HCT116 (cell line): ENCODE measurements at regions not wholly inside any gene's neighbourhood (a gene's known extent, or its start where the extent isn't known, plus 50 kb on each side); places are given as distances from the start of the nearest gene placed in this dataset.

Source experiments
- ATAC-seq: fragments of 200-7000 bp; cut with Tn5 transposase; 2 replicates; pipeline ENCODE4 v1.9.1; 2020; ENCODE audit warnings: mild to moderate bottlenecking, moderate library complexity
- BruUV-seq: library from RNA; stranded (reverse); fragments of 400-500 nt; replicated peaks from 2 replicates; lab custom pipeline; 2021; lab: Mats Ljungman, UMichigan
- CTCF ChIA-PET: fragments of 300-600 bp; sonication (Branson Sonifier 250); formaldehyde crosslinking; loops from one replicate; lab custom pipeline; 2021; ENCODE audit warnings: antibody characterized with exemption; lab: Charles Lee
- POLR2A ChIA-PET: fragments of 300-600, 350-600 bp; sonication (Branson Sonifier 250); formaldehyde crosslinking; loops from one replicate; lab custom pipeline; 2021; ENCODE audit warnings: antibody characterized with exemption; lab: Charles Lee
- RAD21 ChIA-PET, 2 experiments: fragments of 300-600 bp; sonication (Branson Sonifier 250); formaldehyde crosslinking; loops; one replicate each; lab custom pipeline; 2023; ENCODE audit warnings: low total read pairs in 2 of 2; ENCODE audit not compliant: uncharacterized antibody in 2 of 2, unreplicated experiment in 2 of 2, low non-redundant PET in 1 of 2; lab: Charles Lee
- DNase-seq: peaks from one replicate; pipeline ENCODE4 v3.0.0-alpha.2; 2010; ENCODE audit warnings: low read depth, low spot score
- H2AFZ ChIP-seq: fragments of 200-600 bp; shearing (Covaris generic), sonication (generic); 2 replicates; pipeline ENCODE4 v1.6.1; 2017; ENCODE audit warnings: low read depth, mixed run types, mixed read lengths, antibody characterized with exemption, low read length; ENCODE audit not compliant: poor library complexity, severe bottlenecking
- H3K27ac ChIP-seq: 2 replicates; pipeline ENCODE4 v1.5.1; 2012; ENCODE audit warnings: low read depth, low read length
- H3K27me3 ChIP-seq: fragments of 200-600 bp; sonication (generic); 2 replicates; pipeline ENCODE4 v1.6.1; 2016; ENCODE audit warnings: mixed run types, low read length, mixed read lengths; ENCODE audit not compliant: insufficient read depth
- H3K36me3 ChIP-seq, 2 experiments: fragments of 200-500 bp in 1 of 2; fragments of 200-600 bp in 1 of 2; sonication (Bioruptor generic) in 1 of 2; sonication (generic) in 1 of 2; 2 replicates each; pipeline versions ENCODE4 v1.5.1 to v1.6.1; 2014 to 2016; ENCODE audit warnings: low read length in 2 of 2, inconsistent platforms in 1 of 2, mixed read lengths in 1 of 2, mixed run types in 1 of 2; ENCODE audit not compliant: insufficient read depth in 2 of 2, control insufficient read depth in 1 of 2
- H3K4me1 ChIP-seq, 2 experiments: fragments of 200-600 bp in 1 of 2; sonication (generic) in 1 of 2; 2 replicates each; pipeline versions ENCODE4 v1.5.1 to v1.6.1; 2012 to 2017; ENCODE audit warnings: low read length in 2 of 2, inconsistent platforms in 1 of 2, mild to moderate bottlenecking in 1 of 2, mixed read lengths in 1 of 2, mixed run types in 1 of 2, moderate library complexity in 1 of 2; ENCODE audit not compliant: insufficient read depth in 2 of 2, control insufficient read depth in 1 of 2
- H3K4me2 ChIP-seq: fragments of 200-600 bp; sonication (generic); 2 replicates; pipeline ENCODE4 v1.6.1; 2017; ENCODE audit warnings: mixed run types, low read length, mixed read lengths
- H3K4me3 ChIP-seq, 2 experiments: fragments of 200-600 bp in 1 of 2; sonication (generic) in 1 of 2; replicated peaks in 1 of 2; 2 replicates each; pipeline ENCODE4 v1.5.1; 2011 to 2016; ENCODE audit warnings: low read length in 2 of 2, control low read depth in 1 of 2, low read depth in 1 of 2, mild to moderate bottlenecking in 1 of 2, mixed read lengths in 1 of 2, mixed run types in 1 of 2
- H3K79me2 ChIP-seq: fragments of 200-600 bp; sonication (generic); 2 replicates; pipeline ENCODE4 v1.6.1; 2017; ENCODE audit warnings: mild to moderate bottlenecking, mixed run types, low read length, moderate library complexity, mixed read lengths; ENCODE audit not compliant: insufficient read depth
- H3K9ac ChIP-seq: fragments of 200-600 bp; sonication (generic); 2 replicates; pipeline ENCODE4 v1.6.1; 2016; ENCODE audit warnings: low read length, mixed read lengths
- H3K9me2 ChIP-seq: fragments of 200-600 bp; sonication (generic), shearing (Covaris generic); 2 replicates; pipeline ENCODE4 v1.6.1; 2017; ENCODE audit warnings: mixed run types, mild to moderate bottlenecking, moderate library complexity; ENCODE audit not compliant: insufficient read depth
- H3K9me3 ChIP-seq, 2 experiments: fragments of 200-500 bp in 1 of 2; fragments of 200-600 bp in 1 of 2; sonication (Bioruptor generic) in 1 of 2; sonication (generic) in 1 of 2; 2 replicates each; pipeline ENCODE4 v1.6.1; 2014 to 2017; ENCODE audit warnings: low read length in 2 of 2, mixed read lengths in 2 of 2, inconsistent platforms in 1 of 2, low read depth in 1 of 2, mild to moderate bottlenecking in 1 of 2, mixed run types in 1 of 2, moderate library complexity in 1 of 2; ENCODE audit not compliant: control insufficient read depth in 1 of 2, insufficient read depth in 1 of 2
- H4K20me1 ChIP-seq: fragments of 200-600 bp; sonication (generic), shearing (Covaris generic); 2 replicates; pipeline ENCODE4 v1.6.1; 2017; ENCODE audit warnings: mixed run types, mild to moderate bottlenecking, moderate library complexity; ENCODE audit not compliant: insufficient read depth
- ATF3 ChIP-seq: IDR thresholded peaks from 2 replicates; pipeline ENCODE4 v1.6.1; 2012
- CEBPB ChIP-seq: IDR thresholded peaks from 2 replicates; pipeline ENCODE4 v1.6.1; 2012; ENCODE audit warnings: low read depth
- CTCF ChIP-seq, 3 experiments: fragments of 200-600 bp in 1 of 3; sonication (generic) in 1 of 3; IDR thresholded peaks in 2 of 3; conservative IDR thresholded peaks in 1 of 3; 2 replicates each; pipeline ENCODE4 v1.5.1; 2012 to 2017; ENCODE audit warnings: low read depth in 2 of 3, low read length in 2 of 3, antibody characterized with exemption in 1 of 3, borderline replicate concordance in 1 of 3, control low read depth in 1 of 3, mild to moderate bottlenecking in 1 of 3, mixed read lengths in 1 of 3, mixed run types in 1 of 3, moderate library complexity in 1 of 3; ENCODE audit not compliant: insufficient read depth in 1 of 3
- EGR1 ChIP-seq: IDR thresholded peaks from 2 replicates; pipeline ENCODE4 v1.6.1; 2012; ENCODE audit warnings: low read depth
- ELF1 ChIP-seq: IDR thresholded peaks from 2 replicates; pipeline ENCODE4 v1.6.1; 2012; ENCODE audit warnings: low read depth, borderline replicate concordance
- EZH2 ChIP-seq: fragments of 200-600 bp; sonication (generic); IDR thresholded peaks from 2 replicates; pipeline ENCODE4 v1.6.1; 2017; ENCODE audit warnings: antibody characterized with exemption, mixed run types
- EZH2phosphoT487 ChIP-seq: fragments of 200-600 bp; IDR thresholded peaks from 2 replicates; pipeline ENCODE4 v1.6.1; 2018; ENCODE audit warnings: antibody characterized with exemption, borderline replicate concordance
- FOSL1 ChIP-seq: IDR thresholded peaks from 2 replicates; pipeline ENCODE4 v1.6.1; 2012; ENCODE audit warnings: low read depth
- JUND ChIP-seq: IDR thresholded peaks from 2 replicates; pipeline ENCODE4 v1.6.1; 2012
- POLR2AphosphoS5 ChIP-seq: IDR thresholded peaks from 2 replicates; pipeline ENCODE4 v1.6.1; 2011; ENCODE audit warnings: mild to moderate bottlenecking, low read depth, low read length, moderate library complexity
- RAD21 ChIP-seq: IDR thresholded peaks from 2 replicates; pipeline ENCODE4 v1.6.1; 2012; ENCODE audit warnings: low read depth, mild to moderate bottlenecking
- REST ChIP-seq: IDR thresholded peaks from 2 replicates; pipeline ENCODE4 v1.6.1; 2012; ENCODE audit warnings: low read depth
- SIN3A ChIP-seq: IDR thresholded peaks from 2 replicates; pipeline ENCODE4 v1.6.1; 2012; ENCODE audit warnings: low read depth
- SP1 ChIP-seq: IDR thresholded peaks from 2 replicates; pipeline ENCODE4 v1.6.1; 2012; ENCODE audit warnings: low read depth
- TCF7L2 ChIP-seq: IDR thresholded peaks from 2 replicates; pipeline ENCODE4 v1.7.0; 2011; ENCODE audit warnings: borderline replicate concordance, inconsistent platforms; ENCODE audit not compliant: insufficient read depth, insufficient read length; ENCODE audit errors: extremely low read depth
- YY1 ChIP-seq: IDR thresholded peaks from 2 replicates; pipeline ENCODE4 v1.6.1; 2011; ENCODE audit warnings: low read length, low read depth, moderate library complexity, mild to moderate bottlenecking; ENCODE audit not compliant: insufficient replicate concordance; ENCODE audit errors: extremely low read depth
- ZBTB33 ChIP-seq: IDR thresholded peaks from 2 replicates; pipeline ENCODE4 v1.6.1; 2011; ENCODE audit warnings: mild to moderate bottlenecking, low read length, moderate library complexity; ENCODE audit not compliant: insufficient replicate concordance; ENCODE audit errors: extremely low read depth
- ZFX ChIP-seq: fragments of 450-650 bp; IDR thresholded peaks from 2 replicates; pipeline ENCODE4 v1.6.1; 2017
- ZNF274 ChIP-seq: fragments of 200-500 bp; sonication (Bioruptor generic); IDR thresholded peaks from 2 replicates; pipeline ENCODE4 v1.6.1; 2014; ENCODE audit warnings: mild to moderate bottlenecking, low read depth, low read length, inconsistent platforms
- intact Hi-C: fragments of 100-400 bp; cut with micrococcal nuclease; formaldehyde crosslinking; loops from 2 replicates; pipeline ENCODE4 v1.10.0; 2022

GRCh38 chr2:223475901-223476300, 126.3 kb downstream of the SCG2 start:
- no peak overlapping the region for H3K4me2 ChIP-seq

More at GRCh38 chr2:223475901-223476300, 126.3 kb downstream of the SCG2 start:
- POLR2A ChIA-PET, result no interaction called here
- H3K9me3 ChIP-seq, result no peaks in the 10 kb centered on the region; a peak in 1 of 4 replicates
- H3K4me3 ChIP-seq, result no peak overlapping the region
- TF ChIP-seq SP1 (no peak), TCF7L2 (no peak), EGR1 (no peak), REST (no peak), JUND (no peak), RAD21 (no peak), EZH2 (no peak), CEBPB (no peak), YY1 (no peak), ZBTB33 (no peak), SIN3A (no peak), EZH2phosphoT487 (no peak), ZNF274 (no peak), ZFX (no peak), FOSL1 (no peak), ATF3 (no peak), ELF1 (no peak), CTCF (IDR thresholded peaks at IDR 0.05 in 2 of 3, conservative IDR thresholded peaks at IDR 0.05 in 1 of 3; ENCODE audit: borderline replicate concordance in 1 of 3, insufficient read depth in 1 of 3, low read depth in 2 of 3, low read length in 2 of 3) (no peak), POLR2AphosphoS5 (no peak)
- no peaks in the 10 kb centered on the region for H3K9me2 ChIP-seq
- no peaks in the 10 kb centered on the region for H3K27me3 ChIP-seq
- no peak for ATAC-seq
- no peak for DNase-seq
- no peak overlapping the region for H3K27ac ChIP-seq
- intact Hi-C loops, result no loop called here
- peaks cover 3 to 11% of the 10 kb centered on the region in 2 experiments; a peak in 2 of 4 replicates for H3K4me1 ChIP-seq
- BruUV-seq, result no TSS peak
- CTCF ChIA-PET, result no interaction called here
- H4K20me1 ChIP-seq, result no peaks in the 10 kb centered on the region
- RAD21 ChIA-PET, result no interaction called here
- H3K36me3 ChIP-seq, result no peaks in the 10 kb centered on the region
- H3K9ac ChIP-seq, result no peak overlapping the region
- no peak overlapping the region for H2AFZ ChIP-seq
- no peaks in the 10 kb centered on the region for H3K79me2 ChIP-seq
